IMR-90 (cell line): ENCODE measurements at regions not wholly inside any gene's neighbourhood (a gene's known extent, or its start where the extent isn't known, plus 50 kb on each side); places are given as distances from the start of the nearest gene placed in this dataset.

Experiments
- ATAC-seq: fragments of 200-7000 bp; cut with Tn5 transposase; 2 replicates; pipeline ENCODE4 v1.9.1; 2020; ENCODE audit warnings: low read depth, mild to moderate bottlenecking, moderate library complexity
- BruUV-seq: library from RNA; stranded (reverse); fragments of 400-500 nt; replicated peaks from 2 replicates; lab custom pipeline; 2021; lab: Mats Ljungman, UMichigan
- CTCF ChIA-PET: fragments of 300-600 bp; formaldehyde crosslinking; extraction: SDS; loops from one replicate; lab custom pipeline; 2021; ENCODE audit warnings: antibody characterized with exemption; lab: Yijun Ruan, JAX
- POLR2A ChIA-PET: fragments of 300-600 bp; sonication (Branson Sonifier 250); formaldehyde crosslinking; loops from one replicate; lab custom pipeline; 2022; ENCODE audit warnings: antibody characterized with exemption; ENCODE audit not compliant: unreplicated experiment; lab: Charles Lee
- DNase-seq: peaks from one replicate; pipeline ENCODE4 v3.0.0; 2013
- H2AFZ ChIP-seq: replicated peaks from 2 replicates; pipeline ENCODE3; 2013; ENCODE audit warnings: low read length, mild to moderate bottlenecking; ENCODE audit not compliant: poor library complexity
- H2AK5ac ChIP-seq: 2 replicates; pipeline ENCODE4 v1.6.1; 2013; ENCODE audit warnings: low read depth, low read length, inconsistent platforms
- H2AK9ac ChIP-seq: replicated peaks from 2 replicates; pipeline ENCODE3; 2013; ENCODE audit warnings: mild to moderate bottlenecking, low read depth, low read length, moderate library complexity; ENCODE audit not compliant: poor library complexity
- H2BK120ac ChIP-seq: 2 replicates; pipeline ENCODE4 v1.6.1; 2013; ENCODE audit warnings: low read depth, low read length, inconsistent platforms
- H2BK15ac ChIP-seq: 3 replicates; pipeline ENCODE4 v1.6.1; 2013; ENCODE audit warnings: low read depth, low read length, inconsistent platforms
- H2BK20ac ChIP-seq: 2 replicates; pipeline ENCODE4 v1.6.1; 2013; ENCODE audit warnings: low read depth, mild to moderate bottlenecking, inconsistent platforms, low read length, moderate library complexity
- H2BK5ac ChIP-seq: 2 replicates; pipeline ENCODE4 v1.6.1; 2013; ENCODE audit warnings: mild to moderate bottlenecking, low read depth, low read length, inconsistent platforms; ENCODE audit not compliant: poor library complexity, severe bottlenecking
- H3K14ac ChIP-seq: replicated peaks from 2 replicates; pipeline ENCODE4 v1.6.1; 2013; ENCODE audit warnings: low read depth, low read length, inconsistent platforms
- H3K18ac ChIP-seq: 2 replicates; pipeline ENCODE4 v1.6.1; 2013; ENCODE audit warnings: low read depth, low read length, control low read depth
- H3K23ac ChIP-seq: 2 replicates; pipeline ENCODE4 v1.6.1; 2013; ENCODE audit warnings: low read depth, low read length, inconsistent platforms
- H3K27ac ChIP-seq: 2 replicates; pipeline ENCODE4 v1.5.1; 2013; ENCODE audit warnings: mild to moderate bottlenecking, control low read depth, low read length; ENCODE audit not compliant: insufficient read depth
- H3K27me3 ChIP-seq: 2 replicates; pipeline ENCODE4 v1.6.1; 2013; ENCODE audit warnings: low read length; ENCODE audit not compliant: control insufficient read depth, insufficient read depth
- H3K36me3 ChIP-seq: 2 replicates; pipeline ENCODE4 v1.6.1; 2013; ENCODE audit warnings: low read length, mixed read lengths; ENCODE audit not compliant: control insufficient read depth, insufficient read depth
- H3K4ac ChIP-seq: 2 replicates; pipeline ENCODE4 v1.6.1; 2013; ENCODE audit warnings: low read depth, low read length, inconsistent platforms
- H3K4me1 ChIP-seq: 2 replicates; pipeline ENCODE4 v1.6.1; 2013; ENCODE audit warnings: low read length, mixed read lengths; ENCODE audit not compliant: control insufficient read depth, insufficient read depth
- H3K4me2 ChIP-seq: 2 replicates; pipeline ENCODE4 v1.6.1; 2013; ENCODE audit warnings: low read depth, mild to moderate bottlenecking, control low read depth, low read length, moderate library complexity
- H3K4me3 ChIP-seq: 2 replicates; pipeline ENCODE4 v1.5.1; 2013; ENCODE audit warnings: low read depth, mild to moderate bottlenecking, control low read depth, low read length, moderate library complexity; ENCODE audit not compliant: insufficient read depth
- H3K56ac ChIP-seq: 2 replicates; pipeline ENCODE4 v1.6.1; 2013; ENCODE audit warnings: low read length, inconsistent platforms; ENCODE audit not compliant: insufficient read depth; ENCODE audit errors: extremely low read depth
- H3K79me1 ChIP-seq, 2 experiments: 2 replicates each; pipeline ENCODE4 v1.6.1; 2013; ENCODE audit warnings: low read length in 2 of 2, inconsistent platforms in 1 of 2, low read depth in 1 of 2
- H3K9ac ChIP-seq: 2 replicates; pipeline ENCODE4 v1.6.1; 2013; ENCODE audit warnings: low read depth, low read length, control low read depth
- H3K9me1 ChIP-seq: 2 replicates; pipeline ENCODE4 v1.6.1; 2013; ENCODE audit warnings: low read length, inconsistent platforms; ENCODE audit not compliant: insufficient read depth
- H3K9me3 ChIP-seq: 2 replicates; pipeline ENCODE4 v1.6.1; 2013; ENCODE audit warnings: low read length; ENCODE audit not compliant: control insufficient read depth, insufficient read depth
- H4K20me1 ChIP-seq: 2 replicates; pipeline ENCODE4 v1.6.1; 2013; ENCODE audit warnings: low read length, inconsistent platforms; ENCODE audit not compliant: insufficient read depth
- H4K5ac ChIP-seq: 2 replicates; pipeline ENCODE4 v1.6.1; 2013; ENCODE audit warnings: mild to moderate bottlenecking, low read depth, low read length, control low read depth
- H4K8ac ChIP-seq, 2 experiments: 2 replicates each; pipeline ENCODE4 v1.6.1; 2013; ENCODE audit warnings: low read depth in 2 of 2, low read length in 2 of 2, control low read depth in 1 of 2, inconsistent platforms in 1 of 2
- H4K91ac ChIP-seq: 2 replicates; pipeline ENCODE4 v1.6.1; 2013; ENCODE audit warnings: low read depth, low read length, inconsistent platforms; ENCODE audit not compliant: insufficient read depth
- BHLHE40 ChIP-seq: fragments of 150-350 bp; IDR thresholded peaks from 2 replicates; pipeline ENCODE4 v1.6.1; 2016; ENCODE audit warnings: mild to moderate bottlenecking, low read depth, low read length
- MAFK ChIP-seq: IDR thresholded peaks from 2 replicates; pipeline ENCODE4 v1.6.1; 2012; ENCODE audit warnings: low read depth, low read length, improper control_type of control experiment
- NFE2L2 ChIP-seq: fragments of 150-350 bp; IDR thresholded peaks from 2 replicates; pipeline ENCODE4 v1.6.1; 2016; ENCODE audit warnings: low read depth, mild to moderate bottlenecking, low read length
- POLR2A ChIP-seq: IDR thresholded peaks from 2 replicates; pipeline ENCODE4 v1.6.1; 2012; ENCODE audit warnings: mild to moderate bottlenecking, low read depth, low read length
- RAD21 ChIP-seq: IDR thresholded peaks from 2 replicates; pipeline ENCODE4 v1.6.1; 2012; ENCODE audit warnings: low read length, improper control_type of control experiment
- RCOR1 ChIP-seq: IDR thresholded peaks from 2 replicates; pipeline ENCODE4 v1.6.1; 2012; ENCODE audit warnings: mild to moderate bottlenecking, low read length, improper control_type of control experiment; ENCODE audit not compliant: insufficient replicate concordance
- WGBS, 2 experiments: methylation state at CpG; one replicate each; pipeline versions ENCODE4 v1.1.5 to v1.1.7; 2013; ENCODE audit warnings: missing lambda C conversion rate in 2 of 2; ENCODE audit not compliant: insufficient read length in 1 of 2; ENCODE audit errors: extremely low coverage in 2 of 2; 5-methylcytosine and 5-hydroxymethylcytosine counted together
- dilution Hi-C: fragments of 300-500 bp; cut with HindIII; formaldehyde crosslinking; loops from one replicate; pipeline ENCODE4 v1.14.3; 2018; ENCODE audit warnings: low sequenced_read_pairs; ENCODE audit not compliant: unreplicated experiment
- in situ Hi-C: fragments of 300-500 bp; cut with MboI; formaldehyde crosslinking; loops from 3 replicates; pipeline ENCODE4 v1.14.3; 2019; ENCODE audit warnings: low sequenced_read_pairs, inconsistent platforms, mixed read lengths
- intact Hi-C: fragments of 100-400 bp; cut with micrococcal nuclease; formaldehyde crosslinking; loops from 2 replicates; pipeline ENCODE4 v1.10.0; 2022

GRCh38 chr18:1408376-1408775, 503.7 kb downstream of the ADCYAP1 start:
- H2AK9ac ChIP-seq, result no peak overlapping the region
- DNase-seq (no peak), ATAC-seq (no peak)
- no peak overlapping the region for H2BK20ac ChIP-seq
- H3K9me1 ChIP-seq, result no peaks in the 10 kb centered on the region
- H4K91ac ChIP-seq, result no peak overlapping the region
- no peak overlapping the region for H3K23ac ChIP-seq
- no peak overlapping the region for H2AFZ ChIP-seq
- H3K9me3 ChIP-seq, result peaks cover 4% of the 10 kb centered on the region
- no peaks in the 10 kb centered on the region for H4K20me1 ChIP-seq
- H3K4me1 ChIP-seq, result no peaks in the 10 kb centered on the region
- no peak overlapping the region for H3K4me3 ChIP-seq
- no peak overlapping the region for H2BK15ac ChIP-seq
- ChIA-PET POLR2A (no interaction called here), CTCF (no interaction called here)
- H3K9ac ChIP-seq, result no peak overlapping the region
- H2AK5ac ChIP-seq, result no peak overlapping the region
- no peaks in the 10 kb centered on the region for H3K27me3 ChIP-seq
- H4K8ac ChIP-seq, result no peak overlapping the region
- no CpG with 5 or more reads among the region's 2 CpGs for WGBS, 2 experiments
- in situ Hi-C loops (no loop called here), dilution Hi-C loops (no loop called here), intact Hi-C loops (no loop called here)
- TF ChIP-seq BHLHE40, result no peak
- TF ChIP-seq POLR2A, result no peak
- no peak for TF ChIP-seq RCOR1
- no peak for TF ChIP-seq NFE2L2
- no peak for TF ChIP-seq RAD21
- no peak for TF ChIP-seq MAFK
- no peaks in the 10 kb centered on the region for H3K79me1 ChIP-seq
- no TSS peak for BruUV-seq
- H2BK5ac ChIP-seq, result no peak overlapping the region
- H3K27ac ChIP-seq, result no peak overlapping the region
- no peak overlapping the region for H3K14ac ChIP-seq
- H3K56ac ChIP-seq, result no peak overlapping the region
- H2BK120ac ChIP-seq, result no peak overlapping the region
- H3K36me3 ChIP-seq, result no peaks in the 10 kb centered on the region
- no peak overlapping the region for H4K5ac ChIP-seq
- no peak overlapping the region for H3K4me2 ChIP-seq
- H3K18ac ChIP-seq, result no peak overlapping the region
- H3K4ac ChIP-seq, result no peak overlapping the region
